ENCODE measurements at regions not wholly inside any gene's neighbourhood (a gene's known extent, or its start where the extent isn't known, plus 50 kb on each side); places are given as distances from the start of the nearest gene placed in this dataset.

GRCh38 chr11:37613031-37613430 lies 1015.0 kb upstream of the RAG2 start:
- Histone ChIP-seq H3K27ac (ENCODE audit: low read depth, low read length, poor library complexity, severe bottlenecking) (no peak overlapping the region), H3K4me1 (ENCODE audit: insufficient read depth, low read length, poor library complexity, severe bottlenecking) (no peaks in the 10 kb centered on the region), H4K20me1 (ENCODE audit: insufficient read depth, low read length) (no peaks in the 10 kb centered on the region), H3K36me3 (ENCODE audit: insufficient read depth, low read length) (no peaks in the 10 kb centered on the region), H3K9me3 (ENCODE audit: low read length) (0 out of 2 replicates have a peak, but pooled peaks cover 4% of the 10 kb centered on the region), H2AFZ (ENCODE audit: low read length) (no peak overlapping the region), H3K9me2 (ENCODE audit: insufficient read depth, low read length) (no peaks in the 10 kb centered on the region), H3K4me3 (ENCODE audit: low read depth, low read length, poor library complexity, severe bottlenecking) (no peak overlapping the region), H3K79me2 (ENCODE audit: insufficient read depth, low read depth, low read length) (no peaks in the 10 kb centered on the region), H3K4me2 (ENCODE audit: low read length) (no peak overlapping the region)
- BruUV-seq (replicated peaks) = no TSS peak
- intact Hi-C loops (cut with micrococcal nuclease; ENCODE audit: unreplicated experiment) = no loop called here
- TF ChIP-seq EZH2phosphoT487 (IDR thresholded peaks at IDR 0.05; ENCODE audit: borderline replicate concordance, low read depth, low read length) = no peak
- TF ChIP-seq CTCF (conservative IDR thresholded peaks at IDR 0.05; ENCODE audit: low read length) = no peak
- DNase-seq (ENCODE audit: low spot score) = no peak
- ChIA-PET POLR2A (no interaction called here), CTCF (ENCODE audit: unreplicated experiment) (no interaction called here)

- DNase-seq (ENCODE audit: low spot score) = no peak
- POLR2A ChIA-PET = interaction anchor here (0.6 to 2.1 kb wide), 2 partner anchors 18 to 784 kb away, joined by 4 read pairs; no protein-coding TSS in a partner anchor
- Histone ChIP-seq H3K9me3 (ENCODE audit: low read length) (0 out of 2 replicates have a peak, but pooled peaks cover 4% of the 10 kb centered on the region), H3K4me1 (ENCODE audit: insufficient read depth, low read length, poor library complexity, severe bottlenecking) (no peaks in the 10 kb centered on the region), H3K4me3 (ENCODE audit: low read depth, low read length, poor library complexity, severe bottlenecking) (no peak overlapping the region), H2AFZ (ENCODE audit: low read length) (no peak overlapping the region), H3K79me2 (ENCODE audit: insufficient read depth, low read depth, low read length) (no peaks in the 10 kb centered on the region), H3K4me2 (ENCODE audit: low read length) (no peak overlapping the region), H4K20me1 (ENCODE audit: insufficient read depth, low read length) (no peaks in the 10 kb centered on the region), H3K9me2 (ENCODE audit: insufficient read depth, low read length) (no peaks in the 10 kb centered on the region), H3K27ac (ENCODE audit: low read depth, low read length, poor library complexity, severe bottlenecking) (no peak overlapping the region), H3K36me3 (ENCODE audit: insufficient read depth, low read length) (no peaks in the 10 kb centered on the region)
- no TSS peak for BruUV-seq (replicated peaks)
- TF ChIP-seq EZH2phosphoT487 (IDR thresholded peaks at IDR 0.05; ENCODE audit: borderline replicate concordance, low read depth, low read length) = no peak
- no peak for TF ChIP-seq CTCF (conservative IDR thresholded peaks at IDR 0.05; ENCODE audit: low read length)
- CTCF ChIA-PET (ENCODE audit: unreplicated experiment) = no interaction called here
- intact Hi-C loops (cut with micrococcal nuclease; ENCODE audit: unreplicated experiment) = no loop called here
Measured at GRCh38 chr11:37612146-37612545, 1014.1 kb upstream of the RAG2 start.

- Histone ChIP-seq H3K4me1 (ENCODE audit: insufficient read depth, low read length, poor library complexity, severe bottlenecking) (no peaks in the 10 kb centered on the region), H3K9me2 (ENCODE audit: insufficient read depth, low read length) (no peaks in the 10 kb centered on the region), H3K9me3 (ENCODE audit: low read length) (no peaks in the 10 kb centered on the region), H3K4me2 (ENCODE audit: low read length) (no peak overlapping the region), H3K27ac (ENCODE audit: low read depth, low read length, poor library complexity, severe bottlenecking) (no peak overlapping the region), H2AFZ (ENCODE audit: low read length) (no peak overlapping the region), H4K20me1 (ENCODE audit: insufficient read depth, low read length) (no peaks in the 10 kb centered on the region), H3K4me3 (ENCODE audit: low read depth, low read length, poor library complexity, severe bottlenecking) (no peak overlapping the region), H3K36me3 (ENCODE audit: insufficient read depth, low read length) (no peaks in the 10 kb centered on the region), H3K79me2 (ENCODE audit: insufficient read depth, low read depth, low read length) (no peaks in the 10 kb centered on the region)
- intact Hi-C loops (cut with micrococcal nuclease; ENCODE audit: unreplicated experiment) = no loop called here
- no peak for TF ChIP-seq EZH2phosphoT487 (IDR thresholded peaks at IDR 0.05; ENCODE audit: borderline replicate concordance, low read depth, low read length)
- TF ChIP-seq CTCF (conservative IDR thresholded peaks at IDR 0.05; ENCODE audit: low read length) = no peak
- ChIA-PET POLR2A (no interaction called here), CTCF (ENCODE audit: unreplicated experiment) (no interaction called here)
- no peak for DNase-seq (ENCODE audit: low spot score)
- no TSS peak for BruUV-seq (replicated peaks)
Measured at GRCh38 chr11:37605229-37605628, 1007.2 kb upstream of the RAG2 start.

Measured in OCI-LY7 (cell line).